Neural progenitor cell (in vitro differentiated cells): ENCODE measurements at regions not wholly inside any gene's neighbourhood (a gene's known extent, or its start where the extent isn't known, plus 50 kb on each side); places are given as distances from the start of the nearest gene placed in this dataset.
"Not testable (repeated sequence)": the region's sequence is repeated elsewhere in the genome, so short reads cannot be mapped to it uniquely, and the experiment has no call there.

Experiments
- DNase-seq: peaks from one replicate; pipeline ENCODE4 v3.0.0-alpha.2; 2016; ENCODE audit warnings: low spot score
- H2AFZ ChIP-seq: fragments of 200-600 bp; sonication (generic); replicated peaks from 2 replicates; pipeline ENCODE4 v1.6.1; 2016; ENCODE audit warnings: antibody characterized with exemption
- H3F3A ChIP-seq: fragments of 200-600 bp; sonication (generic); 2 replicates; pipeline ENCODE4 v1.6.1; 2016; ENCODE audit warnings: antibody characterized with exemption, low read depth
- H3K27ac ChIP-seq: fragments of 200-600 bp; sonication (generic); 2 replicates; pipeline ENCODE4 v1.5.1; 2016; ENCODE audit warnings: mild to moderate bottlenecking
- H3K27me3 ChIP-seq: fragments of 200-600 bp; sonication (generic); 2 replicates; pipeline ENCODE4 v1.6.1; 2016; ENCODE audit warnings: mild to moderate bottlenecking, moderate library complexity
- H3K36me3 ChIP-seq: fragments of 200-600 bp; sonication (generic); 2 replicates; pipeline ENCODE4 v1.5.1; 2016
- H3K4me1 ChIP-seq: fragments of 200-600 bp; sonication (generic); 2 replicates; pipeline ENCODE4 v1.6.1; 2016; ENCODE audit warnings: mixed run types
- H3K4me2 ChIP-seq: fragments of 200-600 bp; sonication (generic); 2 replicates; pipeline ENCODE4 v1.6.1; 2016
- H3K4me3 ChIP-seq: fragments of 200-600 bp; sonication (generic); 2 replicates; pipeline ENCODE4 v1.5.1; 2016
- H3K79me2 ChIP-seq: fragments of 200-600 bp; sonication (generic); 2 replicates; pipeline ENCODE4 v1.6.1; 2016; ENCODE audit warnings: low read depth
- H3K9ac ChIP-seq: fragments of 200-600 bp; sonication (generic); 2 replicates; pipeline ENCODE4 v1.6.1; 2016
- H3K9me3 ChIP-seq: fragments of 200-600 bp; sonication (generic); 2 replicates; pipeline ENCODE4 v1.5.1; 2016; ENCODE audit warnings: low read depth
- H4K20me1 ChIP-seq: fragments of 200-600 bp; sonication (generic); 2 replicates; pipeline ENCODE4 v1.6.1; 2016; ENCODE audit warnings: low read depth
- H3K27ac Mint-ChIP-seq: 3 replicates; pipeline ENCODE4 v1.8.0; 2021; ENCODE audit warnings: mixed read lengths
- H3K27me3 Mint-ChIP-seq: 2 replicates; pipeline ENCODE4 v1.8.0; 2022; ENCODE audit warnings: low read depth, mild to moderate bottlenecking, inconsistent platforms, moderate library complexity, mixed read lengths; ENCODE audit not compliant: insufficient read depth
- H3K36me3 Mint-ChIP-seq: 3 replicates; pipeline ENCODE4 v1.8.0; 2021; ENCODE audit warnings: mixed read lengths
- H3K4me1 Mint-ChIP-seq: 3 replicates; pipeline ENCODE4 v1.8.0; 2021; ENCODE audit warnings: mixed read lengths
- H3K4me3 Mint-ChIP-seq: 3 replicates; pipeline ENCODE4 v1.8.0; 2021; ENCODE audit warnings: mild to moderate bottlenecking, moderate library complexity, mixed read lengths
- H3K9me3 Mint-ChIP-seq: 3 replicates; pipeline ENCODE4 v1.8.0; 2020; ENCODE audit warnings: mixed read lengths
- CTCF ChIP-seq: fragments of 200-600 bp; sonication (generic); IDR thresholded peaks from 2 replicates; pipeline ENCODE4 v1.5.1; 2017; ENCODE audit warnings: antibody characterized with exemption, mild to moderate bottlenecking
- EZH2 ChIP-seq: fragments of 200-600 bp; sonication (generic); IDR thresholded peaks from 2 replicates; pipeline ENCODE4 v1.6.1; 2017; ENCODE audit warnings: antibody characterized with exemption, mild to moderate bottlenecking, moderate library complexity
- EZH2phosphoT487 ChIP-seq: fragments of 200-600 bp; sonication (generic); IDR thresholded peaks from 2 replicates; pipeline ENCODE4 v1.6.1; 2017; ENCODE audit warnings: antibody characterized with exemption

GRCh38 chr4:116108606-116109005 lies 976.8 kb downstream of the TRAM1L1 start:
- Histone ChIP-seq H4K20me1 (no peaks in the 10 kb centered on the region), H3K4me3 (no peak overlapping the region), H3K9ac (no peak overlapping the region), H3K4me2 (no peak overlapping the region), H2AFZ (no peak overlapping the region), H3K27ac (no peak overlapping the region), H3K4me1 (no peaks in the 10 kb centered on the region), H3F3A (no peaks in the 10 kb centered on the region), H3K36me3 (no peaks in the 10 kb centered on the region), H3K9me3 (no peaks in the 10 kb centered on the region), H3K27me3 (no peaks in the 10 kb centered on the region), H3K79me2 (no peaks in the 10 kb centered on the region)
- Mint-ChIP-seq H3K36me3 (no peaks in the 10 kb centered on the region), H3K4me1 (no peaks in the 10 kb centered on the region), H3K9me3 (no peaks in the 10 kb centered on the region), H3K4me3 (no peak overlapping the region), H3K27me3 (no peaks in the 10 kb centered on the region), H3K27ac (no peak overlapping the region)
- TF ChIP-seq EZH2 (no peak), CTCF (no peak), EZH2phosphoT487 (no peak)
- DNase-seq, result no peak

- DNase-seq, result no peak
- Mint-ChIP-seq H3K36me3 (no peaks in the 10 kb centered on the region), H3K4me1 (no peaks in the 10 kb centered on the region)
Measured at GRCh38 chr4:116101321-116101720, 984.1 kb downstream of the TRAM1L1 start.

GRCh38 chr4:116099596-116099995 lies 985.8 kb downstream of the TRAM1L1 start:
- Histone ChIP-seq H3K4me3 (no peak overlapping the region), H3K79me2 (no peaks in the 10 kb centered on the region), H3K9me3 (no peaks in the 10 kb centered on the region), H3K9ac (no peak overlapping the region), H3K4me2 (no peak overlapping the region), H3K27me3 (no peaks in the 10 kb centered on the region), H4K20me1 (no peaks in the 10 kb centered on the region), H3K4me1 (peaks cover 10% of the 10 kb centered on the region), H3K36me3 (no peaks in the 10 kb centered on the region), H3F3A (no peaks in the 10 kb centered on the region), H3K27ac (no peak overlapping the region), H2AFZ (no peak overlapping the region)
- H3K27ac Mint-ChIP-seq, result no peak overlapping the region
- H3K4me1 Mint-ChIP-seq, result peaks cover 4% of the 10 kb centered on the region
- TF ChIP-seq CTCF, result no peak
- no peak for TF ChIP-seq EZH2phosphoT487
- TF ChIP-seq EZH2, result no peak
- no peak for DNase-seq
- peaks cover 23% of the 10 kb centered on the region for H3K9me3 Mint-ChIP-seq
- H3K4me3 Mint-ChIP-seq, result no peak overlapping the region
- H3K36me3 Mint-ChIP-seq, result no peaks in the 10 kb centered on the region
- peaks cover 3% of the 10 kb centered on the region for H3K27me3 Mint-ChIP-seq

More at GRCh38 chr4:116101321-116101720, 984.1 kb downstream of the TRAM1L1 start:
- no peak overlapping the region for H3K4me2 ChIP-seq
- no peaks in the 10 kb centered on the region for H3K9me3 ChIP-seq
- no peak overlapping the region for H3K9ac ChIP-seq
- no peaks in the 10 kb centered on the region for H3K79me2 ChIP-seq
- peaks cover 19% of the 10 kb centered on the region for H3K9me3 Mint-ChIP-seq
- H3K27ac Mint-ChIP-seq, result no peak overlapping the region
- H3K27ac ChIP-seq, result no peak overlapping the region
- peaks cover 3% of the 10 kb centered on the region for H3K27me3 Mint-ChIP-seq
- no peaks in the 10 kb centered on the region for H3K4me1 ChIP-seq
- H3K4me3 ChIP-seq, result no peak overlapping the region
- H3K27me3 ChIP-seq, result no peaks in the 10 kb centered on the region
- H3K36me3 ChIP-seq, result no peaks in the 10 kb centered on the region
- H3F3A ChIP-seq, result no peaks in the 10 kb centered on the region
- H4K20me1 ChIP-seq, result no peaks in the 10 kb centered on the region
- no peak overlapping the region for H3K4me3 Mint-ChIP-seq
- TF ChIP-seq EZH2 (no peak), EZH2phosphoT487 (no peak)
- peak overlapping the region; percentile 8 for H2AFZ ChIP-seq

- not testable (repeated sequence) for DNase-seq, H3K9ac ChIP-seq, H4K20me1 ChIP-seq, H3K27me3 ChIP-seq, H3K27ac Mint-ChIP-seq, H3K4me2 ChIP-seq, H3F3A ChIP-seq, H3K4me1 Mint-ChIP-seq, H3K4me3 Mint-ChIP-seq, H3K27ac ChIP-seq, H3K79me2 ChIP-seq, H3K36me3 ChIP-seq, H3K4me3 ChIP-seq, H3K27me3 Mint-ChIP-seq, H3K36me3 Mint-ChIP-seq, H2AFZ ChIP-seq, H3K9me3 ChIP-seq
- peaks cover 12% of the 10 kb centered on the region for H3K4me1 ChIP-seq
- peaks cover 23% of the 10 kb centered on the region for H3K9me3 Mint-ChIP-seq
Measured at GRCh38 chr4:116097353-116097752, 983.9 kb upstream of the NDST4 start.
